Tongue (tissue), 1 donor: ENCODE measurements at regions not wholly inside any gene's neighbourhood (a gene's known extent, or its start where the extent isn't known, plus 50 kb on each side); places are given as distances from the start of the nearest gene placed in this dataset.

Experiments used
- DNase-seq: peaks from one replicate; pipeline ENCODE4 v3.0.0-alpha.2; 2015

- peak; percentile 25 for DNase-seq
Measured at GRCh38 chr14:58783792-58784511, 146.2 kb downstream of the DACT1 start.

- no peak for DNase-seq
Measured at GRCh38 chr14:58784931-58785330, 147.2 kb downstream of the DACT1 start.

DNA sequence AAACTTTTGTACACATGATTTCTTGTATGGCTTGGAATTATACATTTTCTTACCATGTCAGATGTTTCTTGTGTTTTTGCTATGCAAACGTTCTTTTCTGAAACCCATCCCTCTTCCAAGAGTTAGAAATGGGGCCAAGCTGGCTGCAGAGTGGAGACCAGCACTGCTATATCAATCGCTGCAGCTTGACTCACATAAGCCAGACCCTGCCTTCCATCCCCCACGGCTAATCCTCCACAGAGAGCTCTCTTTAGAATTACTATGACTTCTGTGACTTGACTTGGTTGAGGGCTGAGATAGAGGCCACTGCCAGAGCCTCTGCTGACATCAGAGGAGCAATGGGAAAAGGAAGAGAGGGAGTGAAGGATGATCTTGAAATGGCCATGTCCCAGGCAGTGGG is 147.9 kb downstream of the DACT1 start:
- DNase-seq: peak; percentile 56

DNA sequence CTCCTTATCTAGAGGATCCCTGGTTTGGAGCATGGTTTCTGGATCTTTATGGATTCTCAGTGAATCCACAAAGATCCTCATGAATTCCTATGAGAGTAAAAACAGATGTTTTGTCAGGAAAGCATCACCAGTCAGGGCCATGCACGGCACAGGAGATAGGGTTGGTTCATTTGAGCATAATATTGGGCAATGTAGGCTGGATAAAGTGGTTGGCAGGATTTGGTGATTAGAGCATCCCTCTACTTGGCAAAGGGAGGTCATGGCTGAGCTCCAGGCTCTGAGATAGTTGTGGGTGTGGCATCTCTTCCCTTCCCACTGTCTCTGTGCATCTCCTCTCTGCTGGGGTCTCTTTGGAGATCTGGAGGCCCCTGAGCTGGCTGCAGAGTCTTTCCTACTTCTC is 149.8 kb downstream of the DACT1 start:
- no peak for DNase-seq

DNA sequence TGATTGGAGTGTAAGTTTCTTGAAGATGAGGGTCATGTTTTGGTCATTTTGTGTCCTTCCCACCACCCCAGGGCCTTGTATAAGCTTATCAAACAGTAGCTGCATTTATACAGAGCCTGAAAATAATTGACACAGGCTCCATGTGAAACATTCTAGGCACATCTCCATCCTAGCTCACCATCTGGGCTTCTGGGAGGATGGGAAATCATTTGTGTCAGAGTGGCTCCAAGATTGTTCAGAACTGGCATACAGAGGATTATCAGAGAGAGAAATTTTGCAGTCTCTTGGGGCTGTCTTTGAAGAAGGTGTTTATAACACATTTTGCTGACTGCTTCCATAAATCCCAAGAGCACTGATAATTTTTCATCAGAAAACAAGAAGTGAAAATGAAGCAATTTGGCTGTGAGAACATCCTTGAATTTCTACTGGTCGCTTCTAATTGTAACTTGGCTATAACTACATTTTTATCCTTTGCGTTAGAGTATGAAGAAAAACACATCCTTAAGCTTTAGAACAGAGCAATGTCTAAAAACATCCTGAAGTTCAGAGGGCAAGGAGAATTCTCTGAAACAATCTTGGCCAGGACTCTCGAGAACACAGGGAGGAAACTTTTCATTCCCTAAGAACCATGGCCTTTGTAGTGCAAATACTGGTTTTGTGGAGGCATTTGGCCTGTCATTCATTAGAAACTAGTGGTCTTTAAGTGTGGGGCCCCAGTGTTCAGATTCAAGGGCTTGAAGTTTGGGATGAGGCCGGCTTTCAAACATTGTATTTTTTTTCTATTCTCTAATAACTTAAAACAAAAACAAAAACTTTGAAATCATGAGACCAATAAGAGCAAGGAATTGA is 151.1 kb downstream of the DACT1 start:
- peak; percentile 53 for DNase-seq

GRCh38 chr14:58789736-58790135 is 152.0 kb downstream of the DACT1 start:
- DNase-seq: peak; percentile 41

DNA sequence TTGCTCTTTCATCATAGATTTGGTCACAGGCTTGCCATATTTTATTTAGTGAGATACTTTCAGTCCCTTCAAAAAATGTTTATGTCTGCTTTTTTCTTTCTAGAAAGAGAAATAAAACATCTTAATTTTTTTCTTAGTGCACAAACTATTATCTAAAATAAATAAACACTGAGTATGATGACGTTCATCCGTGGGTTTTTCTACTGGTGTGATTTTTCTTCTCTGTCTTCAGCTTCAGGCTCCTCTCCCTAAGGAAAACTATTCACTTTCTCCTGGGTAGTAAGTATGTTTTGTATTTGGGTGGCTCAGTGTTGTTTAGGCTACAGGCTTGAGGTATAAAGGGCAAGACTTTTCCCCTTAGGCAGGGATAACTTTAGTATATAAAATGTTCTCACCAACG is 154.7 kb downstream of the DACT1 start:
- no peak for DNase-seq

- DNase-seq: no peak
Measured at GRCh38 chr14:58793131-58793740, 155.5 kb downstream of the DACT1 start.

- DNase-seq: no peak
Measured at GRCh38 chr14:58794993-58795762, 157.4 kb downstream of the DACT1 start.

DNA sequence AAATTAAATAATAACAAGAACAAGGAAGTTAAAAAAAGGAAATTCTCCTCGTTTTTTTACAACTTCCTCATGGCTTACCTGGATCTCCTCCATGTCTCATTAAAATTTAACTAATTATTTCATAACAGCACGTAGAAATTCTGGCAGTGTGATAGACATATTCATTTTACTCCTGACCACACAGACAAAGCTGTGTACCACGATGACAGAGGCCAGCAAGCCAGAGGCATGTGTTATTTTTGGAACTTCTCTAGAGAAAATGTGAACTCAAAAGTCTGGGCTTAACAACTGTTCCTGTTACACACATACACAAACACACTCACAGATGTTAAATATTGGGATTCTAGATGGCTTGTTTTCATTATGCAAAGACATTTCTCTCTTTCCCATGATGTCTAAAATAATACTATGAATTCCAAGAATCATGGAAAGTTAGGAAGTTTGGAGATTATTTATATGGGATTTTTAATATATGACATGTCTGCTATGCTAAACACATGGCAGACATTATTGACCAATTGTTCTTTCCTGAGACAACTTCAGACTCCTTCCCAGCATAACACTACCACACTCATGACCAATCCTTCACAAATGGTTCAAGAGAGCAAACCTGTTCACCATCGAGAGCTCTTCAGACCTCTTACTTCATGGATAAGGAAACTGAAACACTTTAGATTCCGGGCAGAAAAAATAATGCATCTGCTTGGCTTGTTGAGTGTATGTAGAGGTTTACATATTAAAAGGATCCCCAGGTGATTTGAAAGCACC is 158.7 kb downstream of the DACT1 start:
- DNase-seq: peak; percentile 18

DNA sequence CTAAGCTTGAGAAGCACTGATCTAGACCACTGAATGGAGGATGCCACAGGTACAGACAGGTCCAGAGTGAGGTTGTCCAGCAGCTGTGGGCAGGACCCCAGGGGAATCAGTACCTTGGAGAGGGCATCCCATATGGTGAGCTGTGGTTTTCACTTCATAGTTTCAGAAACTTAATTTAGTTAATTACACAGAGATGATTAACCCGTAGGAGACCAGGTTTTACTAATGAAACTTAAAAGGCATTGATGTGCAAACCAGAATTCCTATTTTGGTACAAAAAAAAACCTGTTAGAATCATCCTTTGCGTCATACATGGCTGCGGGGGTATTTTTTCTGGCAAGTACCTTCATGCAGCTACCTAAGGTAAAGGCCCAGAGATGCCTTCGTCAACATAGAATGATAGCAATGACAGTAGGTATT is 159.3 kb downstream of the DACT1 start:
- peak; percentile 30 for DNase-seq

DNA sequence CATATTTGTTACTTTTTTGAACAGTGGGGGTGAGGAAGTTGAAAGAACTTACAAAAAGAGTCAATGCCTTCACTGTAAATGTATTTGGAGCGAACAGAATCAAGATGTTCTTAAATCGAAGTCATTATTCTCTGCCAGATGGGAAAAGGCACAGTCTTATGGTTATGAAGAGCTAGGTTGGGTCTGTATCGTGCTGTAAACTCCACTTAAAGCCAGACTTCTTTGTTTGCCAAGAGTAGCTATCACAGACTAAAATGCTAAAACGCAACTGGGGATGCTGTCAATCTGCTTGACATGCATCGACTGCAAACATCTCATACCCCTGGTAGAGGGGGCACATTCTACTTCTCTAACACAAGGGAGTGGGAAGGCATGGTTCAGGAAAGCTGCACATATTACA is 160.4 kb downstream of the DACT1 start:
- DNase-seq: no peak

GRCh38 chr14:58801086-58801485 is 163.3 kb downstream of the DACT1 start:
- no peak for DNase-seq

DNA sequence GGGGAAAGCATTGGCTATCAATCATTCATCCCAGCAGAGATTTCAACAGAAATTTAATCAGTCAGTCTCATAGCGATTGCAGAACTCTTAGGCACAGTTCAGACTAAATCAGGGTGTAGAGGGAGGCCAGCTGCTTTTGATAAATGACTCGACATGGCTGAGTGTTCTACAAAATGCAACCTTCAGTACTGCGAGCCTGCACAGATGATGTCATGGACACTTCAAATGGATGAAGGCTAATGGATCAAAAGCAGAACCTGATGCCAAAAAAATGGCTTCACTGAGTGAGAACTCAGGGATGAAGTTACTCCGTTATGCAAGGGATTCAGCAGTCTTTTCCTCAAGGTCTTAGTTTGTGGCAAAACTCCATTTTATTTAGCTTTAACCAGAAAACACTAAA is 167.3 kb downstream of the DACT1 start:
- peak; percentile 73 for DNase-seq

GRCh38 chr14:58805605-58806409 is 168.0 kb downstream of the DACT1 start:
- DNase-seq: peak; percentile 72

DNA sequence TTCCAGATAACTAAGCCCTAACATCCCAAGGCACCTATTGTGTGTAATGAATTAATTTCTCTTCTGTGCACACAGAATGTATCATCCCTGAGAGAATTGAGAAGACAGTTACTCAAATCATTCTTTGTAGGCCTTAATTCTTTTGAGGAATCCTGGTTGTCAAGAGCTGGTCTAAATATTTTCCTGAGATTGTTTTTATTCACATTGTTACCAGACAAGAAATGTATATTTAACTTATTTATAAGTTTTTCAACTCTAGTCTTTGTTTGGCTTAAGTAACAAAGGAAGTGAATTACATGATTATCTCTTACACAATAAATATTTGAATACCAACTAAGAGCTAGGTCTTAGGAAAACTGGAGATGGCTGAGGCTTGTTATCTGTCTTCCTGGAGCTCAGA is 169.4 kb downstream of the DACT1 start:
- DNase-seq: peak; percentile 11

- DNase-seq: peak; percentile 17
Measured at GRCh38 chr14:58808828-58809227, 171.1 kb downstream of the DACT1 start.

DNA sequence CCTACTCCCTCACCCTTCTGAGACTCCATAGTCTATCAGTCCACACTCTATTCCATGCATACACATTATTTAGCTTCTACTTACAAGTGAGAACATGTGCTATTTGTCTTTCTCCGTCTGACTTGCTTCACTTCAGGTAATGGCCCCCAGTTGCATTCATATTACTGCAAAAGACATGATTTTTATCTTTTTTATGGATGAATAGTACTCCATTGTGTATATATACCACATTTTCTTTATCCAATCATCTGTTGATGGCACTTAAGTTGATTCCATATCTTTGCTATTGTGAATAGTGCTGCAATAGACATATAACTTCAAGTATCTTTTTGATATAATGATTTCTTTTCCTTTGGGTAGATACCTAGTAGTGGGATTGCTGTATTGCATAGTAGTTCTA is 171.8 kb downstream of the DACT1 start:
- no peak for DNase-seq

- DNase-seq: no peak
Measured at GRCh38 chr14:58812050-58812910, 174.5 kb downstream of the DACT1 start.

- DNase-seq: no peak
Measured at GRCh38 chr14:58813745-58814144, 176.0 kb downstream of the DACT1 start.
